ENCODE measurements at regions not wholly inside any gene's neighbourhood (a gene's known extent, or its start where the extent isn't known, plus 50 kb on each side); places are given as distances from the start of the nearest gene placed in this dataset.

GRCh38 chr14:30211326-30211725 lies 283.7 kb upstream of the PRKD1 start:
- TF ChIP-seq CTCF (IDR thresholded peaks at IDR 0.05; ENCODE audit: insufficient read depth, low read depth, low read length) (no peak), EZH2 (IDR thresholded peaks at IDR 0.05; ENCODE audit: insufficient read depth, low read length) (no peak)

Data from astrocyte (in vitro differentiated cells and primary cell).